ENCODE measurements at regions not wholly inside any gene's neighbourhood (a gene's known extent, or its start where the extent isn't known, plus 50 kb on each side); places are given as distances from the start of the nearest gene placed in this dataset.

DNA sequence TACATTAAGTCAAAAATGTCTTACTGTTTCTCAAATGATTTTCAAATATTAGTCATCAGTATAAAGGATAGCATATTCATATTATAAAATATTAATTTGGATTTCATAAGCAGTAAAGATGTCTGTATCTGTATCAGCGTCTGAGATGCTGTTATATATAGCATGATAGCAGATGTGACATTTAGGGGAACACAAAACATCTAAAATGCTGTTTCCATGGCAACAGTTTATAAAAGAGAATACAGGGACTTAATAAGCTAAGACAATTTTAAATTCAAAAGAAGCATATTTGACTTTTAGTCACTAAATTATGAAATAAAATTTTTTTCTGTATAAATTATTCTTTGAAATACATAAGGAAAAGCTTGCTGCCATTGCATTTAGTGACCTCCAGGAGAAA lies 432.2 kb downstream of the PDGFC start:
- Histone ChIP-seq H3K4me3 (no peak overlapping the region), H3K36me3 (no peaks in the 10 kb centered on the region), H3K27me3 (no peaks in the 10 kb centered on the region), H3K4me1 (no peaks in the 10 kb centered on the region), H3K27ac (no peak overlapping the region), H3K9me3 (no peaks in the 10 kb centered on the region)
- intact Hi-C loops (cut with DNase I), result no loop called here
- DNase-seq (no peak), FAIRE-seq (peak; percentile 29), ATAC-seq (no peak)
- 74 to 90% methylated on average over 1 of the region's 1 CpG for WGBS, 2 donors
- TF ChIP-seq, protein P1, sequence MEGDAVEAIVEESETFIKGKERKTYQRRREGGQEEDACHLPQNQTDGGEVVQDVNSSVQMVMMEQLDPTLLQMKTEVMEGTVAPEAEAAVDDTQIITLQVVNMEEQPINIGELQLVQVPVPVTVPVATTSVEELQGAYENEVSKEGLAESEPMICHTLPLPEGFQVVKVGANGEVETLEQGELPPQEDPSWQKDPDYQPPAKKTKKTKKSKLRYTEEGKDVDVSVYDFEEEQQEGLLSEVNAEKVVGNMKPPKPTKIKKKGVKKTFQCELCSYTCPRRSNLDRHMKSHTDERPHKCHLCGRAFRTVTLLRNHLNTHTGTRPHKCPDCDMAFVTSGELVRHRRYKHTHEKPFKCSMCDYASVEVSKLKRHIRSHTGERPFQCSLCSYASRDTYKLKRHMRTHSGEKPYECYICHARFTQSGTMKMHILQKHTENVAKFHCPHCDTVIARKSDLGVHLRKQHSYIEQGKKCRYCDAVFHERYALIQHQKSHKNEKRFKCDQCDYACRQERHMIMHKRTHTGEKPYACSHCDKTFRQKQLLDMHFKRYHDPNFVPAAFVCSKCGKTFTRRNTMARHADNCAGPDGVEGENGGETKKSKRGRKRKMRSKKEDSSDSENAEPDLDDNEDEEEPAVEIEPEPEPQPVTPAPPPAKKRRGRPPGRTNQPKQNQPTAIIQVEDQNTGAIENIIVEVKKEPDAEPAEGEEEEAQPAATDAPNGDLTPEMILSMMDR (IDR thresholded peaks at IDR 0.05), result no peak

DNA sequence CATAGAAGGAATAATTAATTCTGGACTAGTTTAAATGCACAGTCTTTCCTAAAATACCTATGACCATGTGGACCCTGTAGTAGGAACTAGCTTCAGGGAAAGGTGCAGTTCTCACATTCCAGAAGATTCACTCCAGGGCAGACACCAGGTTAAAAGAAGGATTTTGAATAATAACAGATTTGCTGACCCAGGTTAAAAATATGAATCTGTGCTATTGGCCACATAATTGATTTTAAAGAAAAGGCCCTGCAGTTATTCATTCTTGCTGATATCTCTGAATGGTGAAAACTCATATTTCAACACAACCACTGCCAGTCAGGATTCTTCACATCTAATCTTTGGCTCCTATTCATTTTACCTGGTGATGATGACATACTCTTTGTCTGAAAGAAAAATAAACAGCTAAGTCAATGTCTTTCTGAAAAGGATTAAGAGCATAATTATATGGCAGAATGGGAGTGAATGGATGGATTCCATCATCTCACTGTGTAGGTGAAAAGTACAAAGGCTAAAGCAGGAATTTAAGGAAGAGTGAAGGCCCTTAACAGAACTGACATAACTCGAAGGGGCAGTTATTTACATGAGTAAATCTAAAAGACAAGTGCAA lies 432.8 kb downstream of the PDGFC start:
- TF ChIP-seq, protein P1 (IDR thresholded peaks at IDR 0.05), result no peak
- no peaks in the 10 kb centered on the region for H3K9me3 ChIP-seq
- H3K27ac ChIP-seq, result no peak overlapping the region
- FAIRE-seq, result no peak
- no peaks in the 10 kb centered on the region for H3K36me3 ChIP-seq
- intact Hi-C loops (cut with DNase I), result no loop called here
- WGBS, 2 donors, result 41 to 49% methylated on average over 1 of the region's 1 CpG
- DNase-seq, result no peak
- no peak for ATAC-seq
- no peaks in the 10 kb centered on the region for H3K27me3 ChIP-seq
- H3K4me1 ChIP-seq, result no peaks in the 10 kb centered on the region
- H3K4me3 ChIP-seq, result no peak overlapping the region

DNA sequence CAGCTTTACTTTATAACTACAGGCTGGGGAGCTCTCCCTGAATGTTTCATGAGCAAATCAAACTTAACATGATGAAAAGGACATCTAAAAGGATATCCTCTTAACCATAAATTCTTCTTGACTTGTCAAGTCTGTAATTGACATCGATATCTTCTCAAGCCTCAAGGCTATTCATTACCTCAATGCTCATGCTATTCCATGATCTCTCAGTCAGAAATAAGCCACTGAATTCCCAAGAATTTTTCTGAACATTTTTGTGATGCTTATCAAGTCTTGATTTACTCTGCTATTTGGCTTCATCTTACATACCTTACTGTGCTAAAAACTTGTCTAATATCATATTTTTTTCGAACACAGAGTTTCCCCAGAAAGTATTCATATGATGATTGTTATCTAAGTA lies 433.4 kb downstream of the PDGFC start:
- FAIRE-seq, result no peak
- DNase-seq, result no peak
- Histone ChIP-seq H3K27me3 (no peaks in the 10 kb centered on the region), H3K27ac (no peak overlapping the region), H3K9me3 (no peaks in the 10 kb centered on the region), H3K4me3 (no peak overlapping the region), H3K4me1 (no peaks in the 10 kb centered on the region), H3K36me3 (no peaks in the 10 kb centered on the region)
- ATAC-seq, result no peak
- intact Hi-C loops (cut with DNase I), result no loop called here
- TF ChIP-seq, protein P1 (IDR thresholded peaks at IDR 0.05), result no peak
- WGBS, 2 donors, result 65 to 78% methylated on average over 2 of the region's 2 CpGs

DNA sequence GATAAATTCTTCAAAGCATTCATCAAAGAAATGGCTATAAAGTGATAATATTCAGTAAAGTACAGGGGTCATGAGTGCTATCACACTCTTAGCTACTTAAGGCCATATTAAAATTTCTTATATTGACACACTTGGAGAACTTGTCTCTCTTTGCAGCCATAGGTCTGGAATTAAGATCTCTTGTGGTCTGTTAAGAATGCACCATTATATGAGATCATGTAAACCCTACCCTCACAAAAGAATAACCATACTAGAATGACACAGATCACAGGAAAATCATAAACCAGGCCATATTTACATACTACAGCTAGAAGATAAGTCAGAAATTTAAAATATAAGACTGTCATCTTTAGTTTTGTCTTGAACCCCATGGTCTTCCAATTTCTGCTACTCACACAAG lies 434.3 kb downstream of the PDGFC start:
- intact Hi-C loops (cut with DNase I), result no loop called here
- H3K4me1 ChIP-seq, result no peaks in the 10 kb centered on the region
- DNase-seq (no peak), FAIRE-seq (no peak), ATAC-seq (no peak)
- H3K4me3 ChIP-seq, result no peak overlapping the region
- TF ChIP-seq, protein P1 (IDR thresholded peaks at IDR 0.05), result no peak
- H3K27ac ChIP-seq, result no peak overlapping the region
- H3K36me3 ChIP-seq, result no peaks in the 10 kb centered on the region
- H3K27me3 ChIP-seq, result no peaks in the 10 kb centered on the region
- H3K9me3 ChIP-seq, result no peaks in the 10 kb centered on the region

DNA sequence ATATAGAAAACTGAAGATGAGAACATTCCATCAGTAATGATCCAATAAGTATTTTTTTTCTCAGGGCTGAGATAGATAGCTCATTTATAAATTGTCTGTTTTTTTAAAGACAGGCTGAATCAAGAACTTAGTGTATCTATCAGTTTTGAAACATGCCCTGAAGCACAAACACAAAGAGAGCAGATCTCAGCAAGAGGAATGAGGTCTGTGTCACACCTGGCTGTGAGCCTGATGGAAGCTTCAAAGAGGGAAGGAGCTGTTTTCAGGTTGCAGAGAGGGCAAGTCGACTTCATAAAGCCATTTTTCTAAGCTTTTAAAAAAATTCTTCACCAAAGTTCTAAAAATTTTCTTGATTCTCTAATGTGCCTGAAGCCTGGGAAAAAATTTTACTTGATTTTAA lies 434.9 kb downstream of the PDGFC start:
- Histone ChIP-seq H3K36me3 (no peaks in the 10 kb centered on the region), H3K27me3 (no peaks in the 10 kb centered on the region), H3K4me1 (no peaks in the 10 kb centered on the region), H3K9me3 (no peaks in the 10 kb centered on the region), H3K27ac (no peak overlapping the region), H3K4me3 (no peak overlapping the region)
- WGBS, 2 donors, result 40 to 50% methylated on average over 1 of the region's 1 CpG
- no peak for FAIRE-seq
- TF ChIP-seq, protein P1 (IDR thresholded peaks at IDR 0.05), result no peak
- intact Hi-C loops (cut with DNase I), result no loop called here
- no peak for ATAC-seq
- DNase-seq, result no peak
